Activated T-cell treated with anti-CD3 and anti-CD28 coated beads, Interleukin-2, amount 50 U/mL, for 4 hours (primary cell): ENCODE measurements at regions not wholly inside any gene's neighbourhood (a gene's known extent, or its start where the extent isn't known, plus 50 kb on each side); places are given as distances from the start of the nearest gene placed in this dataset.
"Not testable (repeated sequence)": the region's sequence is repeated elsewhere in the genome, so short reads cannot be mapped to it uniquely, and the experiment has no call there.

Experiments
- ATAC-seq, 2 donors: fragments of 200-7000 bp; cut with Tn5 transposase; one replicate each; pipeline ENCODE4 v1.10.0; 2021
- DNase-seq: peaks from one replicate; pipeline ENCODE4 v3.0.0-alpha.2; 2020
- H3K27me3 Mint-ChIP-seq: one replicate; pipeline ENCODE4 v1.8.0; 2021; ENCODE audit warnings: low read depth, mixed read lengths
- H3K36me3 Mint-ChIP-seq: one replicate; pipeline ENCODE4 v1.8.0; 2022; ENCODE audit warnings: mixed read lengths; ENCODE audit not compliant: insufficient read depth
- H3K4me1 Mint-ChIP-seq: one replicate; pipeline ENCODE4 v1.8.0; 2021; ENCODE audit warnings: low read depth, mixed read lengths
- H3K4me3 Mint-ChIP-seq: one replicate; pipeline ENCODE4 v1.8.0; 2021; ENCODE audit warnings: mild to moderate bottlenecking, moderate library complexity, mixed read lengths
- H3K9me3 Mint-ChIP-seq: one replicate; pipeline ENCODE4 v1.8.0; 2021; ENCODE audit warnings: mixed read lengths

GRCh38 chr4:66545301-66545700, 875.0 kb upstream of the EPHA5 start:
- H3K4me1 Mint-ChIP-seq, H3K36me3 Mint-ChIP-seq: not testable (repeated sequence)

GRCh38 chr4:66544281-66544680, 874.0 kb upstream of the EPHA5 start:
- ATAC-seq (no peak), DNase-seq (no peak)

More at GRCh38 chr4:66545301-66545700, 875.0 kb upstream of the EPHA5 start:
- DNase-seq, H3K27me3 Mint-ChIP-seq, H3K4me3 Mint-ChIP-seq, H3K9me3 Mint-ChIP-seq, ATAC-seq: not testable (repeated sequence)

GRCh38 chr4:66539745-66540144, 869.5 kb upstream of the EPHA5 start:
- Mint-ChIP-seq H3K36me3 (no peaks in the 10 kb centered on the region), H3K9me3 (peaks cover 7% of the 10 kb centered on the region), H3K4me1 (no peaks in the 10 kb centered on the region), H3K4me3 (no peak overlapping the region), H3K27me3 (no peaks in the 10 kb centered on the region)
- DNase-seq (no peak), ATAC-seq (no peak)

More at GRCh38 chr4:66544281-66544680, 874.0 kb upstream of the EPHA5 start:
- H3K36me3 Mint-ChIP-seq = no peaks in the 10 kb centered on the region
- H3K9me3 Mint-ChIP-seq = peaks cover 9% of the 10 kb centered on the region
- no peaks in the 10 kb centered on the region for H3K4me1 Mint-ChIP-seq
- no peak overlapping the region for H3K4me3 Mint-ChIP-seq
- H3K27me3 Mint-ChIP-seq = no peaks in the 10 kb centered on the region

- Mint-ChIP-seq H3K27me3 (no peaks in the 10 kb centered on the region), H3K4me1 (no peaks in the 10 kb centered on the region), H3K4me3 (no peak overlapping the region), H3K9me3 (peaks cover 11% of the 10 kb centered on the region), H3K36me3 (no peaks in the 10 kb centered on the region)
- ATAC-seq (no peak), DNase-seq (no peak)
These were observed 854.5 kb upstream of the EPHA5 start for GRCh38 chr4:66524781-66525180.

GRCh38 chr4:66522244-66522643, 852.0 kb upstream of the EPHA5 start:
- Mint-ChIP-seq H3K27me3 (no peaks in the 10 kb centered on the region), H3K4me3 (no peak overlapping the region), H3K4me1 (no peaks in the 10 kb centered on the region), H3K36me3 (no peaks in the 10 kb centered on the region), H3K9me3 (peaks cover 4% of the 10 kb centered on the region)
- DNase-seq (no peak), ATAC-seq (no peak)

- Mint-ChIP-seq H3K36me3 (no peaks in the 10 kb centered on the region), H3K27me3 (no peaks in the 10 kb centered on the region), H3K9me3 (no peaks in the 10 kb centered on the region), H3K4me3 (no peak overlapping the region), H3K4me1 (no peaks in the 10 kb centered on the region)
- no peak for DNase-seq
- ATAC-seq = no peak
These were observed 846.7 kb upstream of the EPHA5 start for GRCh38 chr4:66516940-66517339.

GRCh38 chr4:66506985-66507384, 836.7 kb upstream of the EPHA5 start:
- DNase-seq = no peak
- ATAC-seq = no peak
- Mint-ChIP-seq H3K4me3 (no peak overlapping the region), H3K27me3 (no peaks in the 10 kb centered on the region), H3K9me3 (peaks cover 6% of the 10 kb centered on the region), H3K4me1 (no peaks in the 10 kb centered on the region), H3K36me3 (no peaks in the 10 kb centered on the region)

- H3K4me1 Mint-ChIP-seq = no peaks in the 10 kb centered on the region
- no peaks in the 10 kb centered on the region for H3K27me3 Mint-ChIP-seq
- ATAC-seq (no peak), DNase-seq (no peak)
- H3K4me3 Mint-ChIP-seq = no peak overlapping the region
- H3K9me3 Mint-ChIP-seq = peaks cover 10% of the 10 kb centered on the region
- H3K36me3 Mint-ChIP-seq = no peaks in the 10 kb centered on the region
These were observed 831.7 kb upstream of the EPHA5 start for GRCh38 chr4:66501997-66502396.

- no peak overlapping the region for H3K4me3 Mint-ChIP-seq
- no peak for ATAC-seq
- no peaks in the 10 kb centered on the region for H3K36me3 Mint-ChIP-seq
- no peaks in the 10 kb centered on the region for H3K27me3 Mint-ChIP-seq
- H3K4me1 Mint-ChIP-seq = no peaks in the 10 kb centered on the region
- DNase-seq = no peak
- H3K9me3 Mint-ChIP-seq = no peaks in the 10 kb centered on the region
These were observed 820.4 kb upstream of the EPHA5 start for GRCh38 chr4:66490729-66491128.

- ATAC-seq (no peak), DNase-seq (no peak)
- H3K4me1 Mint-ChIP-seq = no peaks in the 10 kb centered on the region
- no peaks in the 10 kb centered on the region for H3K27me3 Mint-ChIP-seq
- peaks cover 3% of the 10 kb centered on the region for H3K9me3 Mint-ChIP-seq
- H3K4me3 Mint-ChIP-seq = no peak overlapping the region
- H3K36me3 Mint-ChIP-seq = no peaks in the 10 kb centered on the region
These were observed 819.6 kb upstream of the EPHA5 start for GRCh38 chr4:66489783-66490452.

- Mint-ChIP-seq H3K27me3 (no peaks in the 10 kb centered on the region), H3K4me1 (no peaks in the 10 kb centered on the region), H3K36me3 (no peaks in the 10 kb centered on the region), H3K4me3 (no peak overlapping the region), H3K9me3 (peaks cover 5% of the 10 kb centered on the region)
- ATAC-seq (no peak), DNase-seq (no peak)
These were observed 819.1 kb upstream of the EPHA5 start for GRCh38 chr4:66489370-66489769.

- H3K4me1 Mint-ChIP-seq = no peaks in the 10 kb centered on the region
- ATAC-seq = no peak
- no peak for DNase-seq
- H3K36me3 Mint-ChIP-seq = no peaks in the 10 kb centered on the region
- H3K27me3 Mint-ChIP-seq = no peaks in the 10 kb centered on the region
- peaks cover 8% of the 10 kb centered on the region for H3K9me3 Mint-ChIP-seq
- no peak overlapping the region for H3K4me3 Mint-ChIP-seq
These were observed 815.8 kb upstream of the EPHA5 start for GRCh38 chr4:66486068-66486467.

- ATAC-seq (no peak), DNase-seq (no peak)
- Mint-ChIP-seq H3K36me3 (no peaks in the 10 kb centered on the region), H3K27me3 (no peaks in the 10 kb centered on the region), H3K9me3 (peaks cover 11% of the 10 kb centered on the region), H3K4me1 (no peaks in the 10 kb centered on the region), H3K4me3 (no peak overlapping the region)
These were observed 811.9 kb upstream of the EPHA5 start for GRCh38 chr4:66482186-66482585.

- Mint-ChIP-seq H3K4me3 (no peak overlapping the region), H3K9me3 (peaks cover 18% of the 10 kb centered on the region), H3K4me1 (no peaks in the 10 kb centered on the region), H3K27me3 (no peaks in the 10 kb centered on the region), H3K36me3 (no peaks in the 10 kb centered on the region)
- ATAC-seq (no peak), DNase-seq (no peak)
These were observed 805.3 kb upstream of the EPHA5 start for GRCh38 chr4:66475596-66475995.

GRCh38 chr4:66465111-66465510, 794.8 kb upstream of the EPHA5 start:
- no peaks in the 10 kb centered on the region for H3K4me1 Mint-ChIP-seq
- no peak overlapping the region for H3K4me3 Mint-ChIP-seq
- ATAC-seq (no peak), DNase-seq (no peak)
- H3K36me3 Mint-ChIP-seq = no peaks in the 10 kb centered on the region
- no peaks in the 10 kb centered on the region for H3K27me3 Mint-ChIP-seq
- peaks cover 17% of the 10 kb centered on the region for H3K9me3 Mint-ChIP-seq

GRCh38 chr4:66462890-66463289, 792.6 kb upstream of the EPHA5 start:
- not testable (repeated sequence) for H3K4me1 Mint-ChIP-seq, H3K4me3 Mint-ChIP-seq, DNase-seq, ATAC-seq, H3K36me3 Mint-ChIP-seq, H3K27me3 Mint-ChIP-seq
- peaks cover 28% of the 10 kb centered on the region for H3K9me3 Mint-ChIP-seq
